Peyer's patch (tissue), 4 donors: ENCODE measurements at regions not wholly inside any gene's neighbourhood (a gene's known extent, or its start where the extent isn't known, plus 50 kb on each side); places are given as distances from the start of the nearest gene placed in this dataset.

Source experiments
- DNase-seq, 3 donors: peaks; one replicate each; pipeline ENCODE4 v3.0.0-alpha.2; 2017 to 2019
- H3K27ac ChIP-seq, 4 donors: fragments of 200-600 bp; sonication (generic); one replicate each; pipeline ENCODE4 v1.5.1; 2016 to 2019
- H3K27me3 ChIP-seq, 2 donors: fragments of 200-600 bp; sonication (generic); one replicate each; pipeline ENCODE4 v1.5.1; 2019
- H3K36me3 ChIP-seq, 3 donors: fragments of 200-600 bp; sonication (generic); one replicate each; pipeline ENCODE4 v1.5.1; 2016 to 2019
- H3K4me1 ChIP-seq, 4 donors: fragments of 200-600 bp; sonication (generic); one replicate each; pipeline ENCODE4 v1.5.1; 2016 to 2019
- H3K4me3 ChIP-seq, 4 donors: fragments of 200-600 bp; sonication (generic); 1 replicate in 3 of 4; 2 replicates in 1 of 4; pipeline ENCODE4 v1.5.1; 2016 to 2019; ENCODE audit warnings: mild to moderate bottlenecking in 1 of 4
- H3K9me3 ChIP-seq, 4 donors: fragments of 200-600 bp; sonication (generic); one replicate each; pipeline ENCODE4 v1.5.1; 2016 to 2019; ENCODE audit warnings: mild to moderate bottlenecking in 1 of 4
- CTCF ChIP-seq, 6 experiments: fragments of 450-650 bp in 4 of 6; fragments of 200-600 bp in 2 of 6; sonication (generic) in 1 of 6; IDR thresholded peaks; one replicate each; pipeline ENCODE4 v1.5.1; 2017 to 2019; ENCODE audit warnings: antibody characterized with exemption in 6 of 6, mild to moderate bottlenecking in 3 of 6, moderate library complexity in 1 of 6
- POLR2A ChIP-seq, 2 donors: fragments of 450-650 bp; IDR thresholded peaks; one replicate each; pipeline ENCODE4 v1.5.1; 2017; ENCODE audit warnings: antibody characterized with exemption in 2 of 2, mild to moderate bottlenecking in 2 of 2, moderate library complexity in 2 of 2
- small RNA-seq, 2 donors: library from RNA; depleted of rRNA; stranded (forward); fragments of <200 nt; gene quantifications; one replicate each; pipeline ENCODE3, GENCODE V24; 2016

GRCh38 chr9:104027295-104027694, 66.8 kb upstream of the SMC2 start:
- DNase-seq = no peak
- H3K27ac ChIP-seq = no peak overlapping the region

GRCh38 chr9:104028827-104029226, 65.3 kb upstream of the SMC2 start:
- TF ChIP-seq CTCF (IDR thresholded peaks at IDR 0.05) = no peak
- TF ChIP-seq POLR2A (IDR thresholded peaks at IDR 0.05) = no peak
- H3K36me3 ChIP-seq = no peaks in the 10 kb centered on the region
- H3K27ac ChIP-seq = no peak overlapping the region
- H3K4me3 ChIP-seq = no peak overlapping the region
- H3K4me1 ChIP-seq = no peaks in the 10 kb centered on the region
- no peaks in the 10 kb centered on the region for H3K27me3 ChIP-seq
- DNase-seq = no peak
- H3K9me3 ChIP-seq = no peaks in the 10 kb centered on the region

More at GRCh38 chr9:104027295-104027694, 66.8 kb upstream of the SMC2 start:
- no peaks in the 10 kb centered on the region for H3K4me1 ChIP-seq
- no peak overlapping the region for H3K4me3 ChIP-seq
- no peaks in the 10 kb centered on the region for H3K9me3 ChIP-seq
- no peak for TF ChIP-seq POLR2A (IDR thresholded peaks at IDR 0.05)
- H3K27me3 ChIP-seq = no peaks in the 10 kb centered on the region
- H3K36me3 ChIP-seq = no peaks in the 10 kb centered on the region

Small RNA genes lying in the stretch of these regions (small RNA-seq; reads per million reads assigned to genes)
- gene RNA5SP291 = 0 reads per million in 2 donors
